A549 (cell line): ENCODE measurements at regions not wholly inside any gene's neighbourhood (a gene's known extent, or its start where the extent isn't known, plus 50 kb on each side); places are given as distances from the start of the nearest gene placed in this dataset.

Experiments used
- ATAC-seq, 2 experiments: fragments of 200-7000 bp in 1 of 2; fragments of >200 bp in 1 of 2; cut with Nextera tagmentation in 1 of 2; cut with Tn5 transposase in 1 of 2; 3 replicates each; pipeline versions ENCODE4 v1.8.0 to v1.9.1; 2018 to 2020; ENCODE audit warnings: mild to moderate bottlenecking in 1 of 2, moderate library complexity in 1 of 2
- CTCF ChIA-PET: fragments of 300-600 bp; sonication (Branson Sonifier 250); formaldehyde crosslinking; extraction: SDS; loops from one replicate; lab custom pipeline; 2021; ENCODE audit warnings: antibody characterized with exemption, inconsistent platforms; lab: Yijun Ruan, JAX
- POLR2A ChIA-PET: fragments of 350-600 bp; formaldehyde crosslinking; extraction: SDS; loops from one replicate; lab custom pipeline; 2021; ENCODE audit warnings: antibody characterized with exemption, inconsistent platforms; lab: Yijun Ruan, JAX
- DNase-seq, 2 experiments: peaks; one replicate each; pipeline versions ENCODE4 v3.0.0 to v3.0.0-alpha.2; 2011 to 2016; ENCODE audit warnings: low read depth in 1 of 2, low spot score in 1 of 2
- FAIRE-seq: peaks from 2 replicates; lab custom pipeline; 2011; peaks lifted over from hg19 to GRCh38; lab: Jason Lieb, UNC
- H3K27ac ChIP-seq, 2 experiments: fragments of >200 bp; sonication (Bioruptor Twin); formaldehyde crosslinking; 3 replicates each; pipeline ENCODE4 v1.5.1; 2016 to 2017
- H3K4me1 ChIP-seq: fragments of >200 bp; sonication (Bioruptor Twin); formaldehyde crosslinking; 3 replicates; pipeline ENCODE4 v1.6.1; 2016
- H3K4me2 ChIP-seq: fragments of >200 bp; sonication (Bioruptor Twin); formaldehyde crosslinking; 3 replicates; pipeline ENCODE4 v1.6.1; 2016
- H3K4me3 ChIP-seq: fragments of >200 bp; sonication (Bioruptor Twin); formaldehyde crosslinking; 3 replicates; pipeline ENCODE4 v1.5.1; 2016
- H3K9me3 ChIP-seq: fragments of >200 bp; sonication (Bioruptor Twin); formaldehyde crosslinking; 3 replicates; pipeline ENCODE4 v1.6.1; 2016
- ATOH8 ChIP-seq: fragments of 250-450 bp; sonication (Bioruptor Pico); IDR thresholded peaks from 2 replicates; pipeline ENCODE4 v1.5.0; 2020; ENCODE audit warnings: low read depth, mild to moderate bottlenecking, moderate library complexity
- BCL3 ChIP-seq: fragments of >200 bp; sonication (Bioruptor Twin); formaldehyde crosslinking; IDR thresholded peaks from 3 replicates; pipeline ENCODE4 v1.6.1; 2016
- CEBPB ChIP-seq, 2 experiments: fragments of >200 bp in 1 of 2; sonication (Bioruptor Twin) in 1 of 2; formaldehyde crosslinking in 1 of 2; IDR thresholded peaks; 2 replicates each; pipeline ENCODE4 v1.6.1; 2012 to 2016
- ELK1 ChIP-seq: fragments of 150-350 bp; IDR thresholded peaks from 2 replicates; pipeline ENCODE4 v1.6.1; 2014; ENCODE audit warnings: low read depth, mild to moderate bottlenecking, low read length
- EP300 ChIP-seq, 2 experiments: fragments of >200 bp; sonication (Bioruptor Twin); formaldehyde crosslinking; IDR thresholded peaks; 2 replicates in 1 of 2; 3 replicates in 1 of 2; pipeline ENCODE4 v1.6.1; 2016 to 2017
- FOSL2 ChIP-seq, 2 experiments: fragments of 450-650 bp in 1 of 2; fragments of >200 bp in 1 of 2; sonication (Bioruptor Twin) in 1 of 2; formaldehyde crosslinking; IDR thresholded peaks; 2 replicates each; pipeline versions ENCODE4 v1.5.0 to v1.6.1; 2016 to 2020; ENCODE audit warnings: mild to moderate bottlenecking in 1 of 2, moderate library complexity in 1 of 2
- GATA3 ChIP-seq: IDR thresholded peaks from 2 replicates; pipeline ENCODE4 v1.6.1; 2012; ENCODE audit warnings: borderline replicate concordance
- JUN ChIP-seq, 2 experiments: fragments of >200 bp; sonication (Bioruptor Twin); formaldehyde crosslinking; IDR thresholded peaks; 2 replicates in 1 of 2; 3 replicates in 1 of 2; pipeline ENCODE4 v1.6.1; 2016 to 2017
- JUNB ChIP-seq: fragments of >200 bp; sonication (Bioruptor Twin); formaldehyde crosslinking; IDR thresholded peaks from 2 replicates; pipeline ENCODE4 v1.6.1; 2016
- MAFK ChIP-seq: fragments of 450-650 bp; IDR thresholded peaks from 2 replicates; pipeline ENCODE4 v1.6.1; 2014; ENCODE audit not compliant: partially characterized antibody
- MAX ChIP-seq: IDR thresholded peaks from 2 replicates; pipeline ENCODE4 v1.6.1; 2012
- NFE2L2 ChIP-seq: fragments of 150-350 bp; conservative IDR thresholded peaks from 2 replicates; pipeline ENCODE4 v1.6.1; 2014; ENCODE audit warnings: low read length
- NPAS2 ChIP-seq: fragments of 250-450 bp; sonication (Bioruptor Pico); IDR thresholded peaks from 2 replicates; pipeline ENCODE4 v1.8.0; 2022; ENCODE audit warnings: mild to moderate bottlenecking, moderate library complexity, borderline replicate concordance
- PBX3 ChIP-seq: IDR thresholded peaks from 2 replicates; pipeline ENCODE4 v1.6.1; 2012
- RAD21 ChIP-seq, 2 experiments: fragments of >200 bp in 1 of 2; sonication (Bioruptor Twin) in 1 of 2; formaldehyde crosslinking in 1 of 2; IDR thresholded peaks in 1 of 2; conservative IDR thresholded peaks in 1 of 2; 2 replicates in 1 of 2; 3 replicates in 1 of 2; pipeline ENCODE4 v1.6.1; 2012 to 2018; ENCODE audit warnings: inconsistent platforms in 1 of 2
- RARB ChIP-seq: fragments of 250-450 bp; sonication (Bioruptor Pico); IDR thresholded peaks from 2 replicates; pipeline ENCODE4 v1.8.0; 2021; ENCODE audit warnings: mild to moderate bottlenecking, moderate library complexity
- REST ChIP-seq: fragments of 200-600 bp; sonication (generic); IDR thresholded peaks from 2 replicates; pipeline ENCODE4 v1.6.1; 2016; ENCODE audit warnings: antibody characterized with exemption, mild to moderate bottlenecking, moderate library complexity
- WGBS: methylation state at CpG from one replicate; pipeline ENCODE4 v1.1.6; 2017; ENCODE audit errors: missing lambda C conversion rate; 5-methylcytosine and 5-hydroxymethylcytosine counted together

GRCh38 chr7:32670110-32671025 is 175.1 kb downstream of the AVL9 start (continued):
- TF ChIP-seq NPAS2 (no peak), PBX3 (peak; percentile 61), ELK1 (no peak), BCL3 (peak; percentile 42; the same call in 2 of the 3 replicates), RAD21 (conservative IDR thresholded peaks at IDR 0.05 in 1 of 2, IDR thresholded peaks at IDR 0.05 in 1 of 2) (peak; percentile 25 to 43; a peak in 1 of 5 replicates), RARB (CRISPR knock-in tag) (0 out of 2 replicates have a peak, but pooled peaks have one; percentile 47), REST (no peak), ATOH8 (no peak)

GRCh38 chr7:32669173-32669870 is 174.0 kb downstream of the AVL9 start:
- Histone ChIP-seq H3K27ac (peak overlapping the region; percentile 88 to 97), H3K9me3 (peaks cover 16% of the 10 kb centered on the region; the same call in 2 of the 3 replicates), H3K4me2 (peak overlapping the region; percentile 95), H3K4me3 (peak overlapping the region; percentile 39), H3K4me1 (peaks cover 52% of the 10 kb centered on the region)
- 0% methylated on average over 3 of the region's 3 CpGs for WGBS
- FAIRE-seq (peak; percentile 98), DNase-seq (peak; percentile 53 to 98), ATAC-seq (peak; percentile 89 to 91)
- POLR2A ChIA-PET = interaction anchor here (0.6 to 2.8 kb wide), 6 partner anchors 53 to 393 kb away, joined by 3 to 14 read pairs (median 4); partner anchors contain the start of genes AVL9, LSM5 and NT5C3A
- TF ChIP-seq MAX (peak; percentile 62), MAFK (peak; percentile 99), GATA3 (peak; percentile 88), JUNB (peak; percentile 74), RAD21 (conservative IDR thresholded peaks at IDR 0.05 in 1 of 2, IDR thresholded peaks at IDR 0.05 in 1 of 2) (peak in 1 of 2 experiments; percentile 3; a peak in 1 of 5 replicates), NFE2L2 (peak; percentile 91), JUN (IDR thresholded peaks at IDR 0.05) (peak; percentile 63 to 74; a peak in 4 of 5 replicates), FOSL2 (IDR thresholded peaks at IDR 0.05) (peak; percentile 84), FOSL2 (CRISPR knock-in tag; IDR thresholded peaks at IDR 0.05) (peak; percentile 92), CEBPB (IDR thresholded peaks at IDR 0.05) (peak in 1 of 2 experiments; percentile 67; a peak in 2 of 4 replicates), EP300 (IDR thresholded peaks at IDR 0.05) (peak; percentile 78 to 81; a peak in 4 of 5 replicates)
- CTCF ChIA-PET = interaction anchor here (0.8 to 3.5 kb wide), 2 partner anchors 29 to 81 kb away, joined by 3 to 10 read pairs; no protein-coding TSS in a partner anchor
